ENCODE measurements at regions not wholly inside any gene's neighbourhood (a gene's known extent, or its start where the extent isn't known, plus 50 kb on each side); places are given as distances from the start of the nearest gene placed in this dataset.

GRCh38 chr14:29056041-29056566 is 289.5 kb downstream of the FOXG1 start:
- TF ChIP-seq SMC3 (IDR thresholded peaks at IDR 0.05; ENCODE audit: low read depth, low read length) (no peak), RAD21 (IDR thresholded peaks at IDR 0.05; ENCODE audit: low read length) (no peak), MAZ (IDR thresholded peaks at IDR 0.05; ENCODE audit: borderline replicate concordance, low read depth, low read length) (no peak), MAFK (IDR thresholded peaks at IDR 0.05; ENCODE audit: low read depth, low read length) (peak; percentile 89), BHLHE40 (IDR thresholded peaks at IDR 0.05; ENCODE audit: low read depth, low read length) (no peak), USF2 (IDR thresholded peaks at IDR 0.05; ENCODE audit: low read depth, low read length) (no peak), FOS (IDR thresholded peaks at IDR 0.05; ENCODE audit: low read depth, low read length) (no peak), RCOR1 (IDR thresholded peaks at IDR 0.05; ENCODE audit: insufficient replicate concordance, low read length) (no peak)
- Histone ChIP-seq H3K36me3 (ENCODE audit: control insufficient read depth, insufficient read depth, low read length) (no peaks in the 10 kb centered on the region), H2AK5ac (ENCODE audit: low read depth, low read length) (no peak overlapping the region), H4K8ac (ENCODE audit: low read depth in 2 of 2, low read length in 2 of 2) (no peak overlapping the region), H2BK5ac (ENCODE audit: low read depth, low read length, poor library complexity, severe bottlenecking) (no peak overlapping the region), H2BK120ac (ENCODE audit: low read depth, low read length) (no peak overlapping the region), H3K9me1 (ENCODE audit: insufficient read depth, low read length) (no peaks in the 10 kb centered on the region), H3K4me3 (ENCODE audit: insufficient read depth, low read depth, low read length) (no peak overlapping the region), H4K91ac (ENCODE audit: insufficient read depth, low read depth, low read length) (no peak overlapping the region), H2AFZ (replicated peaks; ENCODE audit: low read length, poor library complexity) (no peak overlapping the region), H2BK20ac (ENCODE audit: low read depth, low read length) (no peak overlapping the region), H3K27ac (ENCODE audit: insufficient read depth, low read length) (no peak overlapping the region), H3K56ac (ENCODE audit: extremely low read depth, insufficient read depth, low read length) (no peak overlapping the region), H3K4me1 (ENCODE audit: control insufficient read depth, insufficient read depth, low read length) (no peaks in the 10 kb centered on the region), H2AK9ac (replicated peaks; ENCODE audit: low read depth, low read length, poor library complexity) (no peak overlapping the region), H4K20me1 (ENCODE audit: insufficient read depth, low read length) (no peaks in the 10 kb centered on the region), H3K23ac (ENCODE audit: low read depth, low read length) (no peak overlapping the region), H3K9ac (ENCODE audit: low read depth, low read length) (no peak overlapping the region), H2BK15ac (ENCODE audit: low read depth, low read length) (no peak overlapping the region), H3K79me1 (ENCODE audit: low read depth in 1 of 2, low read length in 2 of 2) (no peaks in the 10 kb centered on the region), H3K4ac (ENCODE audit: low read depth, low read length) (no peak overlapping the region), H3K27me3 (ENCODE audit: control insufficient read depth, insufficient read depth, low read length) (no peaks in the 10 kb centered on the region), H3K14ac (replicated peaks; ENCODE audit: low read depth, low read length) (no peak overlapping the region), H3K4me2 (ENCODE audit: low read depth, low read length) (no peak overlapping the region), H3K18ac (ENCODE audit: low read depth, low read length) (no peak overlapping the region), H3K9me3 (ENCODE audit: control insufficient read depth, insufficient read depth, low read length) (no peaks in the 10 kb centered on the region), H4K5ac (ENCODE audit: low read depth, low read length) (no peak overlapping the region)
- intact Hi-C loops (cut with micrococcal nuclease) (no loop called here), dilution Hi-C loops (cut with HindIII; ENCODE audit: low sequenced_read_pairs, unreplicated experiment) (no loop called here), in situ Hi-C loops (cut with MboI; ENCODE audit: low sequenced_read_pairs) (no loop called here)
- ChIA-PET CTCF (no interaction called here), POLR2A (ENCODE audit: unreplicated experiment) (no interaction called here)
- WGBS, 2 experiments (ENCODE audit: extremely low coverage in 2 of 2, insufficient read length in 1 of 2): no CpG with 5 or more reads among the region's 6 CpGs
- BruUV-seq (replicated peaks): no TSS peak
- DNase-seq (no peak), ATAC-seq (ENCODE audit: low read depth) (no peak)

Measured in IMR-90 (cell line).